GM13976 (cell line): ENCODE measurements at regions not wholly inside any gene's neighbourhood (a gene's known extent, or its start where the extent isn't known, plus 50 kb on each side); places are given as distances from the start of the nearest gene placed in this dataset.
A peak's percentile ranks its signal among the peaks of the same experiment; 100 is the strongest.
"Not testable (repeated sequence)": the region's sequence is repeated elsewhere in the genome, so short reads cannot be mapped to it uniquely, and the experiment has no call there.

Experiments
- DNase-seq: peaks from one replicate; pipeline ENCODE4 v3.0.0; 2012; ENCODE audit warnings: low spot score
- CTCF ChIP-seq: IDR thresholded peaks from 2 replicates; pipeline ENCODE4 v1.5.1; 2012; ENCODE audit warnings: borderline replicate concordance, mild to moderate bottlenecking; ENCODE audit not compliant: insufficient read depth; ENCODE audit errors: extremely low read depth, missing control alignments, control extremely low read depth
- in situ Hi-C: fragments of 300-500 bp; cut with MboI; formaldehyde crosslinking; loops from one replicate; pipeline ENCODE4 v1.12.0; 2022; ENCODE audit warnings: low sequenced_read_pairs, mixed read lengths, inconsistent platforms; ENCODE audit not compliant: unreplicated experiment

- no peak for DNase-seq
- TF ChIP-seq CTCF, result no peak
- in situ Hi-C loops, result no loop called here
Observed at GRCh38 chr2:75294362-75294761, 95.0 kb upstream of the TACR1 start.

GRCh38 chr2:75292826-75293225, 93.5 kb upstream of the TACR1 start:
- in situ Hi-C loops, result no loop called here
- no peak for TF ChIP-seq CTCF
- DNase-seq, result no peak

- in situ Hi-C loops, result no loop called here
- no peak for DNase-seq
- TF ChIP-seq CTCF, result no peak
Observed at GRCh38 chr2:75290600-75291150, 91.4 kb upstream of the TACR1 start.

- in situ Hi-C loops, result no loop called here
- no peak for TF ChIP-seq CTCF
- DNase-seq, result no peak
Observed at GRCh38 chr2:75289771-75290170, 90.5 kb upstream of the TACR1 start.

- in situ Hi-C loops, result not testable (repeated sequence)
Observed at GRCh38 chr2:75289178-75289577, 89.9 kb upstream of the TACR1 start.

GRCh38 chr2:75288760-75289159, 89.4 kb upstream of the TACR1 start:
- no peak for DNase-seq
- in situ Hi-C loops, result no loop called here
- no peak for TF ChIP-seq CTCF

More at GRCh38 chr2:75289178-75289577, 89.9 kb upstream of the TACR1 start:
- not testable (repeated sequence) for DNase-seq

GRCh38 chr2:75287624-75288316, 88.5 kb upstream of the TACR1 start:
- peak; percentile 11 for DNase-seq
- TF ChIP-seq CTCF, result no peak
- in situ Hi-C loops, result no loop called here
